ENCODE measurements at regions not wholly inside any gene's neighbourhood (a gene's known extent, or its start where the extent isn't known, plus 50 kb on each side); places are given as distances from the start of the nearest gene placed in this dataset.

- no peak for DNase-seq (ENCODE audit: low read depth)
These were observed 346.8 kb downstream of the STK39 start for GRCh38 chr2:167900435-167901114.

GRCh38 chr2:167898340-167898739 lies 349.1 kb downstream of the STK39 start:
- no peak for DNase-seq (ENCODE audit: low read depth)

- DNase-seq (ENCODE audit: low read depth) = no peak
These were observed 355.6 kb downstream of the STK39 start for GRCh38 chr2:167891841-167892240.

- DNase-seq (ENCODE audit: low read depth) = no peak
These were observed 356.7 kb downstream of the STK39 start for GRCh38 chr2:167890739-167891138.

- no peak for DNase-seq (ENCODE audit: low read depth)
These were observed 367.0 kb downstream of the STK39 start for GRCh38 chr2:167880415-167880814.

DNA sequence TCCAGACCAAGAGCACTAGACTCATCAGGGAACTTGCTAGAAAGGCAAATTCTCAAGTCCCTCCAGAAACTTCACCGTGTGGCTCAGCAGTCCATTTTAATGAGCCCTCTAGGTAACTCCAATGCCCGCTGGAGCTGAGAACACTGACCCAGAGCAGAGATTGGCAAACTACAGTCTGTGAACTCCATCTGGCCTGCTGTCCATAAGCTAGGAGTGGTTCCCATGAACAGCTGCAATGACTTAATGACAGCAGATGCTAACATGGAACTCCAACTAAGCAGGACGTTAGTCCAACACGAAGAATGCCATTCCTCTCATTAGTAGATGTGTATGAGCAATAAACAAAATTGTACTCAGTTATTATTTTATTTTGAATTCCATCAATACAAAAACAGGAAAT lies 371.9 kb downstream of the STK39 start:
- no peak for DNase-seq (ENCODE audit: low read depth)

DNA sequence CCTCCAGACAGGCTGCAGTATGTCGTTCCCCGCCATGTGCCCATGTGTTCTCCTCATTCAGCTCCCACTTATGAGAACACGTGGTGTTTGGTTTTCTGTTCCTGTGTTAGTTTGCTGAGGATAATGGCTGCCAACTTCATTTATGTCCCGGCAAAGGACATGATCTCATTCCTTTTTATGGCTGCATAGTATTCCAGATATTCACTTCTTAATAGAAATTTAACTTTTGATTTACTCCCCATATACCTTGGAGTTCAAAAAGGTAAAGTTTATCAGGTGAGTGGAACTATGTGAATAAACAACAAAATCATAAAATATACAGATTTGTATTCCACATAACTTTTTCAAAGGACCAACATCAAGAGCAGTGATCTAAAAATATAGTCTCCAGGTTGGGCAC lies 372.6 kb downstream of the STK39 start:
- DNase-seq (ENCODE audit: low read depth) = no peak

- DNase-seq (ENCODE audit: low read depth) = no peak
These were observed 376.1 kb downstream of the STK39 start for GRCh38 chr2:167871286-167871685.

DNA sequence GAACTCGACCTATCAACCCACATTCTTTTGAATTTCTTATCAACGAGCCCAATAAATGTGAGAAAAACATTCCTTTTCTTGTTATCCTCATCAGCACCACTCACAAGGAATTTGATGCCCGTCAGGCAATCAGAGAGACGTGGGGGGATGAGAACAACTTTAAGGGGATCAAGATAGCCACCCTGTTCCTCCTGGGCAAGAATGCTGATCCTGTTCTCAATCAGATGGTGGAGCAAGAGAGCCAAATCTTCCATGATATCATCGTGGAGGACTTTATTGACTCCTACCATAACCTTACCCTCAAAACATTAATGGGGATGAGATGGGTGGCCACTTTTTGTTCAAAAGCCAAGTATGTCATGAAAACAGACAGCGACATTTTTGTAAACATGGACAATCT lies 378.2 kb downstream of the STK39 start:
- no peak for DNase-seq (ENCODE audit: low read depth)

DNA sequence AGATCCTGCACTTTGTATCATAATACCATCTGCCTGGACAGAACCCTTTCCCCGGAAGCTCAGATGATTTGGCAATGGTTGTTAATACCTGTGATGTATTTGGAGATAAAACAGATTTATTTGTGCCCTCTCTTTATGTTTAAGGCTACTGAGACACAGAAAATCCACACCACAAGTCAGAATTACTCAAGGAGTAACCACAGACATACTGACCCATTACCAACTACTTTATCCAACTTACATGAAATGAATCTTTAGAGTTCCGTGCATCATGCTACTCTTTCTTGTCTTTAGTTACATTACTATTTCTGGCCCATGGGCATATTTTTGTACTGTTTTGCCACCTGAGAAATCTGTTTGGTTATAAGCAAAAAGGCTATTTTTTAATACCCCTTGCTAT lies 384.0 kb downstream of the STK39 start:
- no peak for DNase-seq (ENCODE audit: low read depth)

- DNase-seq (ENCODE audit: low read depth) = peak; percentile 48
These were observed 384.6 kb downstream of the STK39 start for GRCh38 chr2:167862782-167863181.

DNA sequence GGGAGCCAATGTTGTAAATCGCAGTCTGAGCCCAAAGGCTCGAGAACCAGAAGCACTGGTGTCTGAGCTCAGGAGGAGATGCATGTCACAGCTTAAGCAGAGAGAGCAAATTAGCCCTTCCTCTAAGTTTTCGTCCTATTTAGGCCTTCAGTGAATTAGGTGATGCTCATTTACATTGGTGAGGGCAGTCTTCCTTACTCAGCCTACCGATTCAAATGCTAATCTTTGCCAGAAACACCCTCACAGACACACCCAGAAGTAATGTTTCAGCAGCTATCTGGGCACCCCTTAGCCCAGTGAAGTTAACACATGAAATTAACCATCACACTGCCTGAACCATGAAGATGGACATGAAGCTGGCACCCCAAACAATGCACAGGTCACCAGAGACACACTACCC lies 385.1 kb downstream of the STK39 start:
- DNase-seq (ENCODE audit: low read depth) = no peak

DNA sequence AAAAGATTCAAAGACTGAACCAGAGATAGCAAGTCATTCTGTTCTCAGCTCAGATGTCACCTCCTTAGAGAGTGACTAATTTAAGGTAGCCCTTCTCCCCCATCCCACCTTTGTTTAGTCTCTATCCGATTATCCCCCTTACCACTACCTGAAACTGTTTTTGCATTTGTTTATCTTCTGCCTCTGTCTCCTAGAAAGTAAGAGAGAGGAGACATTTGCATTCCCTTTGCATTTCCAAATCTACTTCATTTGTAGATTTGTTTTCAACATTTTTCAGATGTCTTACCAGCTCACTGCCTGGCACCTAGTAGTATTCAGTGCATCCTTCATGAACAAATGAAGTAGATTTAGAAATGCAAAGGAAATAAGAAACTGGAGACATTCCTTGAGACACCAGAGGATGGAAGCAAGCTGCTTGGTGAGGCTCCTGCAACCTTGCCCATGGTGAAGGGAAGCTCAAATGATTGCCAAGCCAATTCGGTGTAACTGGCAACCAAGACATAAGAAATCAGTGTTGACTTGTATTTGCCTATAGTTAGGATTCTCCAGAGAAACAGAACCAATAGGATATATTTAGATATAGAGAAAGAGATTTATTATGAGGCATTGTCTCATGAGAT lies 385.7 kb downstream of the STK39 start:
- DNase-seq (ENCODE audit: low read depth) = no peak

DNA sequence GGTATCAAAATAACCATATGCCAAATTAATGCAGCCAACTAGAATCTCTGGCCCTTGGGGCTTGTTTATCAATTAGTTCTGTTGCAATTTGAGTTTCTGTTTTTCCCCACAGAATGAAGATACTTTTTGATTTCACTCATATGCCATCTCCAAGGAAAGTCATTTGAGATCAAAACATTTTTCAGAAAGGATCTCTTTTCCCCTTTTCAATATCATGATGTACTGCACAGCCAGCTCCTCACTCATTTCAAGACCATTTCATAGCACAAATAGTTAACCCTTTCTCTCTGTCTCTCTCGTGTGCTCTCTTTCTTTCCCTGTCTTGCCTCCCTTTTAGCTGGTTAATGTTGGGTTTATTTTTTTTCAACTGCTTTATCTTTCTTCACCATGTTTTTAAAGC lies 387.3 kb downstream of the STK39 start:
- DNase-seq (ENCODE audit: low read depth) = no peak

DNA sequence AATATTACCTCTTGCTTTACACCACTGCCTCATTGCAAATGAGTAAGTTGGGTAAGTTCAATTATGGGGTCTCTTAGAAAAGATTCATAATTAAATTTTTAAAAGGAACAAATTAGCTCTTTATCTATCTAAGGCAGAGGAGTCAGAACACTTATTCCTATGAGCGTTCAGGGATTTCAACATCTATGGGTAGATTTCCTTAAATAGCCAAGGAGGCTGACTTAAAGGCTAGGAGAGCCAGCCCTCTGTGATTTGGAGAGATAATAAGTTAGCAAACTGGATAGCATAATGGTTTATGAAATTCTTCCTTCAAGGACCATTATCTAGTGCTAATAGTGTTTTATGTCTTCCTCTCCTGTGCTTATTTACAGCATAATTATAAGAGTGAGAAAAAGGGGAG lies 387.7 kb downstream of the STK39 start:
- no peak for DNase-seq (ENCODE audit: low read depth)

DNA sequence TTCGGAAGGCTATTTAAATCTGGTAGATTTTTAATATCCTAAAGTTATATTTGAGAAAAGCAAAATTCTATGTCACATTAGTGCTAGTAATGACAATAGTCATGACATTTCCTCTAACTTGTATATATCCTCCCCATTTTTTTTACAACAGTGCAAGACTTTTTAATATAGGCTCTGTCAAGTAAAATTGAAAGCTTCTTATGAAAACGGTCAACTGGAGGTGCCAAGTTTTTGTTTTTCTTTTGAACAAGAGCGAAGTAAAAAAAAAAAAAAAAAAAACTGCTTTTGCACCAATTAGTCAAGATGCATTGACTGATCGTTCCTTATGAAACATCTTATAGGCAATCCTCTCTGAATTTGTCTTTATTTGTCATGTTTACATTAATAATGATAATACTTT lies 389.3 kb downstream of the STK39 start:
- no peak for DNase-seq (ENCODE audit: low read depth)

DNA sequence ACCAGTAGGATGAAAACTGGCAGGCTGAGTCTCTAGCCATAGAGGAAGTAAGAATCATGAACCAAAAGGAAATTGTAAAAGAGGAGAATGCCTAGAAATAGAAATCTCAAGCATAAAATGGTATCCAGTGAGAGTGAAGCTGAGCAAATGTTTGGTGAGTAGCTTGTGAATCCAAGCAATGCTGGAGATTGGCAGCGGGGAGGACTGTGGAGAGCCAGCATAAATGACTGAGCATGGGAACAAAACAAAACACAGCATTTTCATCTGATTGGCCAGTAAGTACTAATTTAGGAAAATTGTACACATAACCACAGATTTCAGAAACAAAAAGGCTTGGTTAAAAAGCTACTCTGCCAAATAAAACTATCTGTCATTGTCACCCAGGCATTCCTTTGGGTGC lies 390.0 kb downstream of the STK39 start:
- DNase-seq (ENCODE audit: low read depth) = no peak

DNA sequence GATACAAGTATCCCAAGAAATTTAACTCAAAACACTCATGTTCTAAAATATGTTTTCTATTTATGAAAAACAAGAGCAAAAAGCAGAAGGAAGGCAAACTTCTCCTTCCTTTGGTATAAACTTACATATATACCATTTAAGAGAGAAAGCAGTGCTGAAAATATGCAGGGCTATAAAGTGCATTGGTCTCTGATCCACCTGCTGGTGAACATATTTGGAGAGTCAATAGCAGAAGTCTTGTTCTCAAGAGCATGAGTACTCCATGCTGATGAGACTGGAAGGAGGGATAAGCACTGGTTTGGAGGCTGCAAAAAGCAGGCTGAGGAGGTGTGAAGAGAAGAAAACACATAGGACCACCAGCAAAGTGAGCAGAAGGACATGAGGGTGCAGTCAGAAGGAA lies 391.2 kb downstream of the STK39 start:
- DNase-seq (ENCODE audit: low read depth) = no peak

DNA sequence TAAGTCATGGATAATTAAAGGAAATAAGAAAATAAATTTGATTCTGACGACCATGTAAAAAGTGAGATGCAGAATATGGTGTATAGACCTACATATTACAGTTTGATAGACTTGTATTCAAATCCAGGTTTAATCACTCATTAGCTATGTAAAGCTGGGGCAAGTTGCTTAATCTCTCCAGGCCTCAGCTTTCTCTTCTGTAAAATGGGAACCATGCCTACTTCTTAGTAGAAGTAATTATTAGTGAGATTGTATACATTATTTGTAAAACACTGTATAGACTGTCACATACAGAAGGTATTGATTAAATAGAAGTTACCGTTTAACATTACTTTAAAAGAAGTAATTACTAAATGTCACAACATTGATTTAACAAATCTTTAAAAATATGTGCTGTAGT lies 392.2 kb downstream of the STK39 start:
- no peak for DNase-seq (ENCODE audit: low read depth)

GRCh38 chr2:167853717-167854116 lies 393.7 kb downstream of the STK39 start:
- no peak for DNase-seq (ENCODE audit: low read depth)

DNA sequence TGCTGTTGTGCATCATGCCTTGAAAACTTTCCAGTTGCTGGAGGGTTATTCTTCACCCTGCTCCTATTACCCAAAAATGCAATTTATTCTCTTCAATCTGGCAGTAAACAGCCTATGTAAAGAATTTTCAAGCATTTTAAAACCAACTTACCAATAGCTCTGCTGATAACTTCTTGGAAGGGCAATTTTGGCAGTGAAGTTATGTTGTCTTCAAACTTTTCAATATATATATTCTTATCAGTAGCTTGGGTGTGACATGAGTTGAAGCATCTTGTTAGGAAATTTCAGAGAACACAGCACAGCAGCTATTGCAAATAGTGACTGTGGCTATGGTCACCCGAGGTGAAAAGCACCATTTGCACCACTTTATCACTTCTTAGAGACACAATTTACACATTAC lies 395.5 kb downstream of the STK39 start:
- no peak for DNase-seq (ENCODE audit: low read depth)

- DNase-seq (ENCODE audit: low read depth) = no peak
These were observed 396.0 kb downstream of the STK39 start for GRCh38 chr2:167851323-167851860.

- peak; percentile 18 for DNase-seq (ENCODE audit: low read depth)
These were observed 402.5 kb downstream of the STK39 start for GRCh38 chr2:167844714-167845530.

Measured in Daoy (cell line).